AG10803 (cell line): ENCODE measurements at regions not wholly inside any gene's neighbourhood (a gene's known extent, or its start where the extent isn't known, plus 50 kb on each side); places are given as distances from the start of the nearest gene placed in this dataset.

Experiments used
- DNase-seq: peaks from one replicate; pipeline ENCODE4 v3.0.0; 2010; ENCODE audit warnings: low read depth
- H3K4me3 ChIP-seq: 2 replicates; pipeline ENCODE4 v1.5.1; 2011; ENCODE audit warnings: mild to moderate bottlenecking, low read length, control low read depth
- TF ChIP-seq, protein P1 (sequence below): conservative IDR thresholded peaks from 2 replicates; pipeline ENCODE4 v1.5.1; 2011; ENCODE audit warnings: mild to moderate bottlenecking, low read length, control low read depth, inconsistent platforms

DNA sequence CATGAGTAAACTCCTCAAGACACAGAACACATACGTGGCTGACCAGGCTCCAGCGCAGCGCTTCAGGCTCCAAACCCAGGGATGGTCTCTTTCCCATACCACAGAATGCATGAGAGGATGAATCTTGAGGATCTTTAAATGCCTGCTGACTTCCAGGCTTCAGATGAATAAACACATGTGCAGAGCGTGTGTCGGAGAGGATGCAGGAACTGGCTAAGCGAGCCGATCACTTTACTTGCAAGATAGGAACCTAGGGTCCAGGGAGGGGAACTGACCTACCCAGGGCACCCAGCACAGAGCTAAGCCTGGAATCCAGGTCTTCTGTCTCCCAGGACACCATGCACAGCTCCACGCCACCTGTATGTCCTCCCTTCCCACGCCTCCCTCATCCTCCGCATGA lies 209.8 kb downstream of the BCL11B start:
- DNase-seq, result no peak
- no peak overlapping the region for H3K4me3 ChIP-seq
- TF ChIP-seq, protein P1, sequence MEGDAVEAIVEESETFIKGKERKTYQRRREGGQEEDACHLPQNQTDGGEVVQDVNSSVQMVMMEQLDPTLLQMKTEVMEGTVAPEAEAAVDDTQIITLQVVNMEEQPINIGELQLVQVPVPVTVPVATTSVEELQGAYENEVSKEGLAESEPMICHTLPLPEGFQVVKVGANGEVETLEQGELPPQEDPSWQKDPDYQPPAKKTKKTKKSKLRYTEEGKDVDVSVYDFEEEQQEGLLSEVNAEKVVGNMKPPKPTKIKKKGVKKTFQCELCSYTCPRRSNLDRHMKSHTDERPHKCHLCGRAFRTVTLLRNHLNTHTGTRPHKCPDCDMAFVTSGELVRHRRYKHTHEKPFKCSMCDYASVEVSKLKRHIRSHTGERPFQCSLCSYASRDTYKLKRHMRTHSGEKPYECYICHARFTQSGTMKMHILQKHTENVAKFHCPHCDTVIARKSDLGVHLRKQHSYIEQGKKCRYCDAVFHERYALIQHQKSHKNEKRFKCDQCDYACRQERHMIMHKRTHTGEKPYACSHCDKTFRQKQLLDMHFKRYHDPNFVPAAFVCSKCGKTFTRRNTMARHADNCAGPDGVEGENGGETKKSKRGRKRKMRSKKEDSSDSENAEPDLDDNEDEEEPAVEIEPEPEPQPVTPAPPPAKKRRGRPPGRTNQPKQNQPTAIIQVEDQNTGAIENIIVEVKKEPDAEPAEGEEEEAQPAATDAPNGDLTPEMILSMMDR, result no peak

DNA sequence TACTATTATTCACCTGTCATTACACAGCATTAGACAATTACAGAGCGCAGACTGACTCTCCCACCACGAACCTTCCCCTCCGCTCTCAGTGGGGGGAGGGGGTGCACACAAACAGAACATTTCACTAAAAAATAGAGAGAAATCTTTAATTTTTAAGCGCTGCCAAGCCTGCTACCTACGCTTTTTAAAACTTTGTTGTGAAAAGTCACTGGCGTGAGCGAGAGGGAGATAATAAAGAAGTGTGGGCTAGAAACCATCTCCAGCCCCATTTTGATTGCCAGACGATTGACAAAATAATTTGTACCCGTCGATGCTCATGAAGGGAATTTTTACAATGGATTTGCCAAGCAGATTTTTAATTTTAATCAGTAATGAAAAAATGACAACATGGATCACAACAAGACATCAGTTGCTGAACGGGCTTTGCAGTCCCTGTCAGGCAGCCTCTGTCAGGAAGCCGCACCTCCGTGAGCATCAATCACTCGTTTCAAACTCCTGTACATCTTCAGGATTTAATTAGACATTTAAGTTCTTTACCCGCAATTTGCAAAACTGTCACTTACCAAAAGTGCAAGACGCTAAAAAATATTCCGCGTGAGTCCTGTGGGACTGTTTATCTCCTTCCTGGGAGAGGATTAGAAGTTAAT lies 209.1 kb downstream of the BCL11B start:
- no peak overlapping the region for H3K4me3 ChIP-seq
- DNase-seq, result no peak
- TF ChIP-seq, protein P1, result no peak

DNA sequence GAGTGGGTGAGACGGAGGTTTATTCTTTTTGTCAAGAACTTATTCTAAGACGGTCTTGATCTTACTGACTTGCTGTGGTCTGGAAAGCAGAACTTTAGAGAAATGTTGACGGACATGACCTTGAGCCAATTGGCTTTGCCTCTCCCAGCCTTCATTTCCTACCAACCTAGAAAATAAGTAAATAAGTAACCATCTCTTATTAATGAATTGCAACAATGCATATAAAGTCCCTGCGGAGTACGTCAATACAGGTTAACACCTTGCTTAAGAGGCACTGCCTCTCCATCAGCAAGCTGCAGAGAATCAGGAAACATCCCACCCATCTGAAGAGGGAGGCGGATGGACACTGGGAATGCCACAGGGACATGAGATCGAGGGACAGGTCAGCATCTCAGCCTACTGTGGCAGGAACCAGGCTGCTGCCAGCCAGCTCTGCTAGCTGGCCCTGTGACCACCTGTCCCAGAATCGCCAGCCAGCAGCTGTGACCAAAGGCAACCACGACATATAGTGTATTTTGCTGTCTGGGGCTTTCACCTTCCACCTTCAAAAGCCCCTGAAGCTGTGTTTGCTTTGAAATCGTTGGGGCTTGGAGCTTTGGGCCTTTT lies 208.3 kb downstream of the BCL11B start:
- TF ChIP-seq, protein P1, result no peak
- no peak overlapping the region for H3K4me3 ChIP-seq
- DNase-seq, result no peak

DNA sequence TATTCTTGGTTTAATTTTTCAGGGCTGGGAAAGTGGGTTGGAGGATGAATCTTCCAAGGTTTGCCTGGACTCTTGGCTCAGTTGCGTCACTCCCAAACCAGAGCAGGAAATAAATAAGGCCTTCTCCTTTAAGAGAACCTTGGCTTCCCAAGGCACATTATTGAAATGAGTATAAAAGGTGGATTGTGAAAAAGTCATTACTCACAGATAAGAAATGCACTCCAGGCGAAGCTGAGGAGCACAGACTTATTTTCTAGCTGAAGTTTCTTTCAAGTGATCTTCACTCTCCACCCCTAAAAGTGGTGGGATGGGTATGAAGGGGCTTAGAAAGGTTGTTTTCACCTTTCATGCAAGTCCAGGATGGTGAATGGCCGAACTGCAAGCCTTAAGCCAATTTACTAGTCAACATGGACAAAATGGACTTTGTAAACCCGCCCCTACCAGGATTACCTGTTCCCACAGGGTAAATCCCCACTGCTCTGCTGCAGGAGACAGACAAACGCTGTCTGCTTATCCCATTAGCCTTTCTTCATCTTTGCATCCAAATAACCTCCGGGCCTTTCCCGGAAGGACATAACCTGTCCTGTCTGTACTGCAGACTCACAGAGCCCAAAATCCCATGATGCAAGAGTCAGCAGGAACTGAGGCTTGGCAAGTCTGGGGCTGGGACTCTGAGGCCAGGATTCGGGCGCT lies 207.6 kb downstream of the BCL11B start:
- DNase-seq, result peak; percentile 42
- TF ChIP-seq, protein P1, result no peak
- no peak overlapping the region for H3K4me3 ChIP-seq

DNA sequence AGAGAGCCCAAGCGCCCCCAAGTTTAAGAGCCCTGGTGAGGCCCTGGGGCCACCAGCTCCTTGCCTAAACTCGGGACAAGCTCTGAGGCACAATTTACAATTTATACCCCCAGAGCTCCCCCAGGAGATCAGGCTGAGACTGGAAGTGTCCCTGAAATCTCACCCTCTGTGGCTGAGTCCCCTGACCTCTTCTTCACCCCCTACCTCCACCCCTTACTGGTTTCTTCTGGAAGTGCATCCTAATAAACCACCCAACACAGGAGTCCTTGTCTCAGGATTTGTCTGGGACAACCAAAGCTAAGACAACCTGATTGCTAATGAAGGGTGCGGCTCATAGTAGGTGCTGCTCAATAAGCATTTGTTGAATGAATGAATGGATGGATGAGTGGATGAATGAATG lies 206.4 kb downstream of the BCL11B start:
- TF ChIP-seq, protein P1, result no peak
- DNase-seq, result no peak
- H3K4me3 ChIP-seq, result no peak overlapping the region

DNA sequence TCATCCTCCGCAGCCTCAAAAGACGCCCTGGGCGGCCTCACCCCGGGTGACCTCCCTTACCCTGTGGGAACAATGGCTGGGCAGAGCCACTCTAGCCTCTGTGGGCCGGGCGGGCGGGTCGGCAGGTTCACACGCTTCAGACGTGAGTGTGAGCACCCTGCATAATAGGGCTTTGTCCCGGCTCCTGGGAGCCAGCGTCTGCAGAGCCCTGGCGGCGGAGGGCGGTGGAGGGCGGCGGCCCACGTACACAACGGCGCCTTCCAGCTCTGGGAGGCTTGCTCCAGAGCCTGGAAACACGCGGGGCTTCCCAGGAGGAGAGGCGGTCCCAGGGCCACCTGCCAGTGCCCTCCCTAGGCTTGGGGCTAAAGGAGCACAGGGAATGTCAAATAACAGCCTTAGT lies 205.6 kb downstream of the BCL11B start:
- TF ChIP-seq, protein P1, result no peak
- DNase-seq, result no peak
- no peak overlapping the region for H3K4me3 ChIP-seq
